Lower leg skin (tissue), 4 donors: ENCODE measurements at regions not wholly inside any gene's neighbourhood (a gene's known extent, or its start where the extent isn't known, plus 50 kb on each side); places are given as distances from the start of the nearest gene placed in this dataset.

ENCODE experiments used
- DNase-seq, 2 donors: peaks; one replicate each; pipeline ENCODE4 v3.0.0-alpha.2; 2019; ENCODE audit warnings: low spot score in 2 of 2
- H3K4me3 ChIP-seq: fragments of 200-600 bp; sonication (generic); 2 replicates; pipeline ENCODE4 v1.5.1; 2017; ENCODE audit warnings: mild to moderate bottlenecking, low read depth; ENCODE audit not compliant: poor library complexity, severe bottlenecking
- CTCF ChIP-seq, 3 donors: fragments of 450-650 bp; IDR thresholded peaks; one replicate each; pipeline ENCODE4 v1.5.1; 2016; ENCODE audit warnings: antibody characterized with exemption in 3 of 3, mild to moderate bottlenecking in 3 of 3, moderate library complexity in 2 of 3
- POLR2A ChIP-seq, 2 donors: fragments of 450-650 bp; IDR thresholded peaks; one replicate each; pipeline ENCODE4 v1.6.1; 2016 to 2017; ENCODE audit warnings: antibody characterized with exemption in 2 of 2, mild to moderate bottlenecking in 1 of 2, moderate library complexity in 1 of 2
- WGBS, 2 donors: methylation state at CpG; one replicate each; pipeline ENCODE4 v1.1.5; 2018; 5-methylcytosine and 5-hydroxymethylcytosine counted together
- intact Hi-C: fragments of 100-400 bp; cut with DNase I; formaldehyde crosslinking; loops from one replicate; pipeline ENCODE4 v1.15.0; 2023; ENCODE audit warnings: low total_unique reads

- TF ChIP-seq CTCF (IDR thresholded peaks at IDR 0.05) (no peak), POLR2A (IDR thresholded peaks at IDR 0.05) (no peak)
- no peak overlapping the region for H3K4me3 ChIP-seq
- no peak for DNase-seq
- intact Hi-C loops = no loop called here
- 76 to 93% methylated on average over 3 of the region's 3 CpGs for WGBS, 2 donors
These were observed 312.3 kb upstream of the CNTN6 start for GRCh38 chr3:780505-780904.

- no peak for DNase-seq
- WGBS, 2 donors = 93 to 95% methylated on average over 5 of the region's 5 CpGs
- intact Hi-C loops = no loop called here
- H3K4me3 ChIP-seq = no peak overlapping the region
- TF ChIP-seq POLR2A (IDR thresholded peaks at IDR 0.05) (no peak), CTCF (IDR thresholded peaks at IDR 0.05) (no peak)
These were observed 301.4 kb upstream of the CNTN6 start for GRCh38 chr3:791442-791841.

- TF ChIP-seq POLR2A (IDR thresholded peaks at IDR 0.05) = no peak
- TF ChIP-seq CTCF (IDR thresholded peaks at IDR 0.05) = no peak
- 37 to 63% methylated on average over 8 of the region's 8 CpGs for WGBS, 2 donors
- H3K4me3 ChIP-seq = no peak overlapping the region
- intact Hi-C loops = no loop called here
- no peak for DNase-seq
These were observed 300.2 kb upstream of the CNTN6 start for GRCh38 chr3:792630-793029.

- H3K4me3 ChIP-seq = no peak overlapping the region
- 70 to 81% methylated on average over 2 of the region's 2 CpGs for WGBS, 2 donors
- no peak for DNase-seq
- intact Hi-C loops = no loop called here
- TF ChIP-seq CTCF (IDR thresholded peaks at IDR 0.05) = no peak
- no peak for TF ChIP-seq POLR2A (IDR thresholded peaks at IDR 0.05)
These were observed 288.6 kb upstream of the CNTN6 start for GRCh38 chr3:804211-804610.

GRCh38 chr3:805326-805725 lies 287.5 kb upstream of the CNTN6 start:
- intact Hi-C loops = no loop called here
- H3K4me3 ChIP-seq = no peak overlapping the region
- no peak for DNase-seq
- 69 to 72% methylated on average over 1 of the region's 1 CpG for WGBS, 2 donors
- TF ChIP-seq POLR2A (IDR thresholded peaks at IDR 0.05) (no peak), CTCF (IDR thresholded peaks at IDR 0.05) (no peak)

GRCh38 chr3:806006-806405 lies 286.8 kb upstream of the CNTN6 start:
- TF ChIP-seq POLR2A (IDR thresholded peaks at IDR 0.05) (no peak), CTCF (IDR thresholded peaks at IDR 0.05) (no peak)
- no peak for DNase-seq
- 88 to 89% methylated on average over 2 of the region's 2 CpGs for whole genome bisulfite sequencing, 2 donors
- no peak overlapping the region for H3K4me3 ChIP-seq
- intact Hi-C loops = no loop called here
